ENCODE measurements at regions not wholly inside any gene's neighbourhood (a gene's known extent, or its start where the extent isn't known, plus 50 kb on each side); places are given as distances from the start of the nearest gene placed in this dataset.

- H3K4me3 ChIP-seq (ENCODE audit: low read length), result no peak overlapping the region
- TF ChIP-seq CTCF (conservative IDR thresholded peaks at IDR 0.05; ENCODE audit: low read depth, low read length), result no peak
- no peak for DNase-seq (ENCODE audit: low read depth)
These were observed 512.8 kb upstream of the SLC8A1 start for GRCh38 chr2:40964509-40965250.

- no peak for TF ChIP-seq CTCF (conservative IDR thresholded peaks at IDR 0.05; ENCODE audit: low read depth, low read length)
- no peak overlapping the region for H3K4me3 ChIP-seq (ENCODE audit: low read length)
- no peak for DNase-seq (ENCODE audit: low read depth)
These were observed 515.6 kb upstream of the SLC8A1 start for GRCh38 chr2:40967451-40967850.

GRCh38 chr2:40975151-40975550 is 523.3 kb upstream of the SLC8A1 start:
- no peak for DNase-seq (ENCODE audit: low read depth)
- no peak for TF ChIP-seq CTCF (conservative IDR thresholded peaks at IDR 0.05; ENCODE audit: low read depth, low read length)
- no peak overlapping the region for H3K4me3 ChIP-seq (ENCODE audit: low read length)

- no peak for TF ChIP-seq CTCF (conservative IDR thresholded peaks at IDR 0.05; ENCODE audit: low read depth, low read length)
- DNase-seq (ENCODE audit: low read depth), result no peak
- H3K4me3 ChIP-seq (ENCODE audit: low read length), result no peak overlapping the region
These were observed 545.5 kb upstream of the SLC8A1 start for GRCh38 chr2:40997362-40997761.

GRCh38 chr2:41000374-41000773 is 548.5 kb upstream of the SLC8A1 start:
- no peak for DNase-seq (ENCODE audit: low read depth)
- H3K4me3 ChIP-seq (ENCODE audit: low read length), result no peak overlapping the region
- TF ChIP-seq CTCF (conservative IDR thresholded peaks at IDR 0.05; ENCODE audit: low read depth, low read length), result no peak

- no peak for TF ChIP-seq CTCF (conservative IDR thresholded peaks at IDR 0.05; ENCODE audit: low read depth, low read length)
- no peak for DNase-seq (ENCODE audit: low read depth)
- H3K4me3 ChIP-seq (ENCODE audit: low read length), result no peak overlapping the region
These were observed 549.0 kb upstream of the SLC8A1 start for GRCh38 chr2:41000906-41001305.

GRCh38 chr2:41004700-41005099 is 552.8 kb upstream of the SLC8A1 start:
- TF ChIP-seq CTCF (conservative IDR thresholded peaks at IDR 0.05; ENCODE audit: low read depth, low read length), result no peak
- no peak for DNase-seq (ENCODE audit: low read depth)
- H3K4me3 ChIP-seq (ENCODE audit: low read length), result no peak overlapping the region

All from retinal pigment epithelial cell (primary cell).